ENCODE measurements at regions not wholly inside any gene's neighbourhood (a gene's known extent, or its start where the extent isn't known, plus 50 kb on each side); places are given as distances from the start of the nearest gene placed in this dataset.

DNA sequence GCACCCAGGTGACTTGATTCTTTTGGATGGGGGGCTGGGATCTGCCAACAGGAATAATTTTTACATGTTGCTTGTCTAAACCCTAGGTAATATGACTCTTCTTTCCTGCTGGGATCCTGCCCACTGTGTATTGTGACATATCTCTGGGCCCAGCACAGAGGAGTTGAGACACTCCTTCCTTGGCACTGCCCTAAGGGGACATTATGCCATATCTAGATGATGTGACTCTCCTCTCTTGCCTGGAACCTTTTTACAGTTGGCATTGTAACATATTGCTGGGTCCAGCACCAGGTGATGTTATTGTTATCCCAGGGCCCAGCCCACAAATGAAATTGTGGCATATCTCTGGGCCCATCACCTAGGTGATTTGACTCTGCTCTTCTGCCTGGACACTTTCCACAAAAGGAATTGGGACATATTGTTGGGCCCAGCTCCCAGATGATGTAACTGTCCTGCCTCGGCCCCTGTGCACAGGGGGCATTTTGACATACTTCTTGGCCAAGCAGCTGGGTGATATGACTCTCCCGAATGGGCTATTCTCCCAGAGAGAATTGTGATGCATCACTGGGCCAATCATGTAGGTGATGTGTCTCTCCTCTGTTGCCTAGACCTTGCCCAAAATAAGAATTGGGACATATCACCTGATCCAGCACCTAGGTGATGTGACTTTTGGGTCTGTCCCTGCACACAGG is 1837.7 kb downstream of the TP53TG3F start:
- TF ChIP-seq, protein P1, sequence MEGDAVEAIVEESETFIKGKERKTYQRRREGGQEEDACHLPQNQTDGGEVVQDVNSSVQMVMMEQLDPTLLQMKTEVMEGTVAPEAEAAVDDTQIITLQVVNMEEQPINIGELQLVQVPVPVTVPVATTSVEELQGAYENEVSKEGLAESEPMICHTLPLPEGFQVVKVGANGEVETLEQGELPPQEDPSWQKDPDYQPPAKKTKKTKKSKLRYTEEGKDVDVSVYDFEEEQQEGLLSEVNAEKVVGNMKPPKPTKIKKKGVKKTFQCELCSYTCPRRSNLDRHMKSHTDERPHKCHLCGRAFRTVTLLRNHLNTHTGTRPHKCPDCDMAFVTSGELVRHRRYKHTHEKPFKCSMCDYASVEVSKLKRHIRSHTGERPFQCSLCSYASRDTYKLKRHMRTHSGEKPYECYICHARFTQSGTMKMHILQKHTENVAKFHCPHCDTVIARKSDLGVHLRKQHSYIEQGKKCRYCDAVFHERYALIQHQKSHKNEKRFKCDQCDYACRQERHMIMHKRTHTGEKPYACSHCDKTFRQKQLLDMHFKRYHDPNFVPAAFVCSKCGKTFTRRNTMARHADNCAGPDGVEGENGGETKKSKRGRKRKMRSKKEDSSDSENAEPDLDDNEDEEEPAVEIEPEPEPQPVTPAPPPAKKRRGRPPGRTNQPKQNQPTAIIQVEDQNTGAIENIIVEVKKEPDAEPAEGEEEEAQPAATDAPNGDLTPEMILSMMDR (conservative IDR thresholded peaks at IDR 0.05; ENCODE audit: low read depth, low read length) = no peak
- no peak for DNase-seq (ENCODE audit: low read depth)
- H3K4me3 ChIP-seq (ENCODE audit: low read depth, low read length) = no peak overlapping the region

DNA sequence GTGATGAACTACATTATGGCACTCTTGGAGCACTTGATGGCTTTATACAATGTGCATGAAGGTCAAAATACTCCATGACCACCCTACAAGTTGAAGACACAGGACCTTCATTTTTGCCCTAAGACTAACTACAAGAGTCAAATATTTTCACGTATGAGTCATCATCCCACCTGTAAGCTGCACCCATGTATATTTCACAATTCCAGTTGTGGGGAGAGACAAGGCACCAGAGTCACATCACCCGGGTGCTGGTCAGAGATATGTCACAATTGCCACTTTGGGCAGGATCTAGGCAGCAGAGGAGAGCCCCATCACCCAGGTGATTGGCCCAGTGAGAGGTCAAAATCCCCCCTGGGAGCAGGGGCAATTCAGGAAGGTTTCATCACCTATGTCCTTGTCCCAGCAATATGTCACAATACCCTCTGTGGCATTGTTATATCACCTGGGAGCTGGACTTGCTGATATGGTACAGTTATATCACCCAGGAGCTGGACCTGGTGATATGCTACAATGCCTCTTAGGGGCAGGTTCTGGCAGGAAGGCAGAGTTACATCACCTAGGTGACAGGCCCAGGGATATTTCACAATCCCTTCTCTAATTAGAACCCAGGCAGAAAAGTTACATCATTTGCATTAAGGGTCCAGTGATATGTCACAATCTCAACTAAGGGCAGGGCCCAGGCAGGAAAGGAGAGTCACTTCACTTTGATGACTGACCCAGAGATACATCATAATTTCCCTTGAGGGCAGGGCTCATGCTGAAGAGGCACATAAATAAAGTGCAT is 1839.2 kb downstream of the TP53TG3F start:
- no peak overlapping the region for H3K4me3 ChIP-seq (ENCODE audit: low read depth, low read length)
- TF ChIP-seq, protein P1 (conservative IDR thresholded peaks at IDR 0.05; ENCODE audit: low read depth, low read length) = no peak
- DNase-seq (ENCODE audit: low read depth) = no peak

DNA sequence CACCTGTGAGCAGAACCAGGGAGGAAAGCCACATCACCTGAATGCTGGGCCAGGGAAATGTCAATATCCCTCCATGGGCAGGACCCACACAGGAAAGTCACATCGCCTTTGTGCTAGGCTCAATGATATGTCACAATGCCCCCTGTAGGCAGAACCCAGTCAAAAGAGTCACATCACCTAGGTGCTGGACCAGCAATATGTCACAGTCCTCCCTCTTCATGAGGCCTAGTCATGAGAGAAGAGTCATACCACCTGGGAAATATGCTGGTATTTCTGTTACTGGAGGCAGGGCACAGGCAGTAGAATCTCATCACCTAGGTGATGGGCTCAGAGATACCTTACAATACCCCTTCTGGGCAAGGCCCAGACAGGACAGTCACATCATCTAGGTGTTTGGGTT is 1843.4 kb downstream of the TP53TG3F start:
- H3K4me3 ChIP-seq (ENCODE audit: low read depth, low read length) = no peak overlapping the region
- TF ChIP-seq, protein P1 (conservative IDR thresholded peaks at IDR 0.05; ENCODE audit: low read depth, low read length) = no peak
- DNase-seq (ENCODE audit: low read depth) = no peak

DNA sequence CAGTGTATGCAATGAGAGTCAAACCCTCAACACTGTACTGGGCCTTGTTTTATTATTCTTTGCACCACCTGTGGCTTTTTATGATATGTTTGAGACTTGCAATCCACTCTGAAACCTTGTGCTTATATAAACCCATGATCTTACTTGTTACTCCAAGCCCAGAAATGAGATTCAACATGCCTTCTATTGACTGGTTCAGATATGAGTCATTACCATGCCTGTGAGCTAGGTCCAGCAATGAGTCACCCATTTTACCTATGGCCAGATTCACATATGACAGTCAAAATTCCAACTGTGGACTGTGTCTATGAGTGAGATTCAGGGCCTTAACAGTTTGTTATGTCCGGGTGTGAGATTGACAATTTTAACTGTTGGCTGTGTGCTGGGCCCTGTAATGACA is 1846.1 kb downstream of the TP53TG3F start:
- TF ChIP-seq, protein P1 (conservative IDR thresholded peaks at IDR 0.05; ENCODE audit: low read depth, low read length) = no peak
- no peak for DNase-seq (ENCODE audit: low read depth)
- no peak overlapping the region for H3K4me3 ChIP-seq (ENCODE audit: low read depth, low read length)

DNA sequence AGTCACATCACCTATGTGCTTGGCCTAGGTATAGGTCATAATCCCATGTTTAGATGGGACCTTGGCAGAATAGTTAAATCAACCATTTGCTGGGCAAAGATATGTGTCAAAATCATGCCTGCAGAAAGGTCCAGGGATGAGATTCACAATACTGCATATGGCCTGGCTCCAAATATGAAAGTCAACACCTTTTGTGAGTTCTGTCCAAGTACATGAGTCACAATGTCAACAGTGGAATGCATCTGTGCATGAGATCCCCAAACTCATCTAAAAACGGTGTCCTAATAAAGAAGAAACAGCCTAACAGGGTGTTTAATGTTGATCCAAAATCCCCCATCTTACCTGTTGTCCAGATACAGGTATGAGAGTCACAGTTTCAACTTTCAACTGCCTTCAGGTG is 1847.5 kb downstream of the TP53TG3F start:
- H3K4me3 ChIP-seq (ENCODE audit: low read depth, low read length) = no peak overlapping the region
- TF ChIP-seq, protein P1 (conservative IDR thresholded peaks at IDR 0.05; ENCODE audit: low read depth, low read length) = no peak
- DNase-seq (ENCODE audit: low read depth) = no peak

DNA sequence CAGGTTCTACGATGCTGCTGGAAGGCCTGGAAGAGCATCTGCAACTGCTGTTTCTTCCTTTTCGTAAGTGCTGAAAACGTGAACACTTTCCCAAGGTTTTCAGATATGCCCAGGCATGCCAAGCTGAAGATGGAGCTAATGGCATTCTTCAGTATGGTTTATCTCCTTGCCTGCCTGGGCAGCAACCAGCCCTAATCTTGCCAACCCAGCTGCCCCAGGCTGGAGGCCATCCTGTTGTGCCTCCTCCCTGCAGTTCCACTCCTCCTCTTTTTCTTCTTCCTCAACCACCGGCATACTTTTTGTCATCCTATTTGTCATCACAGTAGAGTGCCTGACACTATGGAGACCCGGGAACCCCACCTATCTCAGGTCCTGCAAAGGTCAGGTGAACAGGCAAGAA is 1849.3 kb downstream of the TP53TG3F start:
- no peak overlapping the region for H3K4me3 ChIP-seq (ENCODE audit: low read depth, low read length)
- TF ChIP-seq, protein P1 (conservative IDR thresholded peaks at IDR 0.05; ENCODE audit: low read depth, low read length) = no peak
- DNase-seq (ENCODE audit: low read depth) = no peak
